RWPE2 (cell line): ENCODE measurements at regions not wholly inside any gene's neighbourhood (a gene's known extent, or its start where the extent isn't known, plus 50 kb on each side); places are given as distances from the start of the nearest gene placed in this dataset.

Source experiments
- ATAC-seq: fragments of 200-7000 bp; cut with Tn5 transposase; 3 replicates; pipeline ENCODE4 v1.9.1; 2021; ENCODE audit warnings: low read depth
- DNase-seq: peaks from one replicate; pipeline ENCODE4 v3.0.0-alpha.2; 2020; ENCODE audit warnings: low spot score
- H3K27ac ChIP-seq: fragments of 450-650 bp; 2 replicates; pipeline ENCODE4 v1.5.1; 2017; ENCODE audit warnings: mild to moderate bottlenecking; ENCODE audit not compliant: poor library complexity, severe bottlenecking
- H3K27me3 ChIP-seq: fragments of 250-450 bp; sonication (Bioruptor Pico); 2 replicates; pipeline ENCODE4 v1.5.1; 2021; ENCODE audit warnings: mild to moderate bottlenecking, moderate library complexity; ENCODE audit not compliant: insufficient read depth, poor library complexity, severe bottlenecking
- H3K36me3 ChIP-seq: fragments of 250-450 bp; sonication (Bioruptor Pico); 2 replicates; pipeline ENCODE4 v1.5.1; 2020; ENCODE audit warnings: low read depth, mild to moderate bottlenecking, moderate library complexity
- H3K4me1 ChIP-seq: fragments of 250-450 bp; sonication (Bioruptor Pico); 2 replicates; pipeline ENCODE4 v1.5.1; 2021; ENCODE audit warnings: mild to moderate bottlenecking, moderate library complexity; ENCODE audit not compliant: insufficient read depth, poor library complexity, severe bottlenecking
- H3K4me3 ChIP-seq: fragments of 250-450 bp; sonication (Bioruptor Pico); 2 replicates; pipeline ENCODE4 v1.5.1; 2021; ENCODE audit warnings: mild to moderate bottlenecking, moderate library complexity; ENCODE audit not compliant: severe bottlenecking
- H3K9me3 ChIP-seq: fragments of 250-450 bp; sonication (Bioruptor Pico); 2 replicates; pipeline ENCODE4 v1.5.1; 2021; ENCODE audit warnings: mild to moderate bottlenecking, moderate library complexity; ENCODE audit not compliant: severe bottlenecking
- TF ChIP-seq, protein P1 (sequence below): fragments of 450-650 bp; IDR thresholded peaks from one replicate; pipeline ENCODE4 v1.5.1; 2017; ENCODE audit warnings: mild to moderate bottlenecking, moderate library complexity; ENCODE audit not compliant: poor library complexity, severe bottlenecking

DNA sequence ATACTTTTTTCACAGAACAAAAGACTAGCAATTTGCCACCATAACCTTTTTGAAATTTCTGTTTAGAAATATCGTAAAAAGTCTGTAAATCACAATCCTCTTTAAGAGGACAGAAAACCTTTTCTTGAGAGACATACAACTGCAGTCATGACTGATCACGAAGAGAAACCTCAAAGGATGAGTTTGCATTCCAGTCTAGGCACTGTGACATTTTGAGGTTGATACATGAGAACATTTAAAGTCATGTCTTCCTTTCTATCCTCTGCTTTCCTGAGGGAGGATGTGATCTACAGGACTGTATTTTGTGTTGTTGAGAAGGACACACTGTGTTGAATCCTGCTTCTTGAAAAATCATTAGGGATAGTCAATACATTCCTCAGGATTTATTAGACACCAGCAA is 476.7 kb upstream of the CCDC179 start:
- Histone ChIP-seq H3K27me3 (no peaks in the 10 kb centered on the region), H3K4me3 (no peak overlapping the region), H3K9me3 (no peaks in the 10 kb centered on the region), H3K27ac (no peak overlapping the region), H3K36me3 (no peaks in the 10 kb centered on the region), H3K4me1 (no peaks in the 10 kb centered on the region)
- DNase-seq (no peak), ATAC-seq (no peak)
- TF ChIP-seq, protein P1, sequence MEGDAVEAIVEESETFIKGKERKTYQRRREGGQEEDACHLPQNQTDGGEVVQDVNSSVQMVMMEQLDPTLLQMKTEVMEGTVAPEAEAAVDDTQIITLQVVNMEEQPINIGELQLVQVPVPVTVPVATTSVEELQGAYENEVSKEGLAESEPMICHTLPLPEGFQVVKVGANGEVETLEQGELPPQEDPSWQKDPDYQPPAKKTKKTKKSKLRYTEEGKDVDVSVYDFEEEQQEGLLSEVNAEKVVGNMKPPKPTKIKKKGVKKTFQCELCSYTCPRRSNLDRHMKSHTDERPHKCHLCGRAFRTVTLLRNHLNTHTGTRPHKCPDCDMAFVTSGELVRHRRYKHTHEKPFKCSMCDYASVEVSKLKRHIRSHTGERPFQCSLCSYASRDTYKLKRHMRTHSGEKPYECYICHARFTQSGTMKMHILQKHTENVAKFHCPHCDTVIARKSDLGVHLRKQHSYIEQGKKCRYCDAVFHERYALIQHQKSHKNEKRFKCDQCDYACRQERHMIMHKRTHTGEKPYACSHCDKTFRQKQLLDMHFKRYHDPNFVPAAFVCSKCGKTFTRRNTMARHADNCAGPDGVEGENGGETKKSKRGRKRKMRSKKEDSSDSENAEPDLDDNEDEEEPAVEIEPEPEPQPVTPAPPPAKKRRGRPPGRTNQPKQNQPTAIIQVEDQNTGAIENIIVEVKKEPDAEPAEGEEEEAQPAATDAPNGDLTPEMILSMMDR = no peak

DNA sequence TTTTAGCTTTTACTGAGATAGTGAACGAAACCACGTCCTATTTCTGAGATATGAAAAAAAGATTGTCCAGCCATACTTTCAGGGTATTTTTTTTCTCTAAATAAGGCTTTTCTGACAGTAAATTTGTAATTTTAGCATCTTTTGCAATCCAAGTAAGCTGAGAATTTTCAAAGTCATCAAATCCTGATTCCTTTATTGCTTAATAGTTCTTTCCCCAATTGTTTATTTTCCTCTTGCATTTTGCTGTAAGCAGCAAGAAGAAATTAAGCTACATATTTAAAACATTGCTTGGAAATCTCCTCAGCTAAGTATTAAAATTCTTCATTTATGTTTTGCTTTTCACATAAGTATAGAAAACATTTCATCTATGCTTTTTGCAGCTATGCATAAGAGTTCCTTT is 493.3 kb upstream of the CCDC179 start:
- H3K27me3 ChIP-seq = no peaks in the 10 kb centered on the region
- H3K4me1 ChIP-seq = no peaks in the 10 kb centered on the region
- TF ChIP-seq, protein P1 = no peak
- H3K4me3 ChIP-seq = no peak overlapping the region
- H3K27ac ChIP-seq = no peak overlapping the region
- no peaks in the 10 kb centered on the region for H3K9me3 ChIP-seq
- ATAC-seq = no peak
- no peaks in the 10 kb centered on the region for H3K36me3 ChIP-seq
- DNase-seq = no peak

DNA sequence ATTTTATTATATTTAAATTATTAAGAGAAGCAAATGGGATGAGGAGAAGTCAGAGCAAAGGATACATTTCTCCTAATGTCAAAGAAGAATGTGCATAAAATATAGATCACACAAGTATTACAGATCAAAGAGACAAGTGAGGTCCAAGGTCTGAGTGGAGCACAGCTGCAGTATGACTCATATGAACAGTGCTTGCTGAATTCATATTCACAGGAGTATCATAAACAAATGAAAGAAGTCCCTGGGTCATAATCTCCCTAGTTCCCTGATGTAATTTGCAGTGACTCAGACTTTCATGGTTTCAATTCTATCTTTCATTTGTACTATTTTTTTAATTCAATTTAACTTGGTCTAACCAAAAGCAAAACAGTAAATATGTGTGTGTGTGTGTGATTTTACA is 499.0 kb upstream of the CCDC179 start:
- H3K9me3 ChIP-seq = no peaks in the 10 kb centered on the region
- no peaks in the 10 kb centered on the region for H3K27me3 ChIP-seq
- peak; percentile 98 for ATAC-seq
- H3K36me3 ChIP-seq = no peaks in the 10 kb centered on the region
- H3K27ac ChIP-seq = no peak overlapping the region
- no peak for DNase-seq
- no peak overlapping the region for H3K4me3 ChIP-seq
- H3K4me1 ChIP-seq = peaks cover 6% of the 10 kb centered on the region
- TF ChIP-seq, protein P1 = no peak

DNA sequence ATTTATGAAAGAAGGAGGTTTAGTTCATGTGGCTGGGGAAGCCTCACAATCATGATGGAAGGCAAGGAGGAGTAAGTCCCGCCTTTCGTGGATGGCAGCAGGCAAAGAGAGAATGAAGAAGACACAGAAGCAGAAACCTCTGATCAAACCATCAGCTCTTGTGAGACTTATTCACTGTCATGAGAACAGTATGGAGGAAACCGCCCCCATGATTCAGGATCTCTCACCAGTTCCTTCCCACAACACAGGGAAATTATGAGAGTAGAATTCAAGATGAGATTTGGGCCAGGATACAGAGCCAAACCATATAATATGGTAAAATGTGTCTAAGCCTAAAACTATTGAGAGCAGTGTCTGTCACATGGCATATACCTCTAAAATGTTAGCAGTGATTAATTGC is 503.8 kb upstream of the CCDC179 start:
- Histone ChIP-seq H3K27ac (no peak overlapping the region), H3K4me3 (no peak overlapping the region), H3K9me3 (no peaks in the 10 kb centered on the region), H3K4me1 (peaks cover 2% of the 10 kb centered on the region), H3K36me3 (no peaks in the 10 kb centered on the region), H3K27me3 (no peaks in the 10 kb centered on the region)
- ATAC-seq = no peak
- TF ChIP-seq, protein P1 = no peak
- no peak for DNase-seq

DNA sequence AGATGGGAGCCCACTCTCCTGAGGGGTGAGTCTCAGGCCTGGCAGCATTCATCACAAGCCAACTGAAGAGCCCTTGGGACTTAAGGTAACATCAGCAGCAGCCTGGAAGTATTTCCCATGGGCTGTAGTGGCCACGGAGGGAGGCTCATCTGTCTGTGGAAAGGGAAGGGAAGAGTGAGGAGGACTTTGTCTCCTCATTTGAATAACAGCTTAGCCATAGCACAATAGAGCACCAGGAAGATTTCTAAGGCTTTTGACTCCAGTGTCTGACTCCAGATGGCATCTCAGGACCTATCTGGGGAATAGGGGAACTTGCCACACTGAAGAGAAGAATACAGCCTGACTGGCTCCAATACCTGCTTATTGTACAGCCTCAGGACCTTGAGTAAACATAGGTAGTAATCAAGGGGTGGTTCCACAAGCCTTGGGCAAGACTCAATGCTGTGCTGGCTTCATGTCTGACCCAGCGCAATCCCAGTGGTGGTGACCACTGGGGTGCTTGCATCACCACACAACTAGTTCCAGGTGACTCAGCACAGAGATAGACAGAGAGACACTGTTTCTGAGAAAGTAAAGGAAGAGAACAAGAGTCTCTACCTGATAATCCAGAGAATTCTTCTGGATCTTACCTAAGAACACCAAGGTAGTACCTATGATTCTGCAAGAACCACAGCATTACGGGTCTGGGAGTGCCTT is 510.5 kb upstream of the CCDC179 start:
- ATAC-seq = no peak
- H3K27me3 ChIP-seq = no peaks in the 10 kb centered on the region
- DNase-seq = no peak
- no peaks in the 10 kb centered on the region for H3K36me3 ChIP-seq
- TF ChIP-seq, protein P1 = no peak
- no peak overlapping the region for H3K4me3 ChIP-seq
- no peaks in the 10 kb centered on the region for H3K9me3 ChIP-seq
- H3K4me1 ChIP-seq = no peaks in the 10 kb centered on the region
- no peak overlapping the region for H3K27ac ChIP-seq
